ENCODE measurements at regions not wholly inside any gene's neighbourhood (a gene's known extent, or its start where the extent isn't known, plus 50 kb on each side); places are given as distances from the start of the nearest gene placed in this dataset.

DNA sequence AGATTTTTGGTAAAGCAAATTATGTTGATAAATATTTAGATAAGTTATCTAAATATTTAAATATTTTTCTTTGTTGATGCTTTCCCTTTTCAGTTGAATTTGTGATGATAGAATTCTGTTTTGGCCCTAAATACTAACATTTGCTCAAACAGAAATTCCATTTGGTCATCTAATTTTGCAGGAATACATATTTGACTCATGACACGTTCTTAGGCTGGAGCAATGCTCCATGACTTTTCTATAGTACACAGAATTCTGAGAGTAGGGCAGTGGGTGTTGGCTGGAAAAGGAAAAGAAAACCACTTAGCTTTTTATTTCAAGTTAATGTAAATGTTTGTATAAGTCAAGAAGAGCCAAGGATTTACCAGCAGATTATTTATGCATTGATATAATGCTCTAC, 58.6 kb upstream of the GK2 start:
- DNase-seq (ENCODE audit: low read depth in 2 of 2), result no peak

All from stimulated activated CD4-positive, alpha-beta T cell treated with anti-CD3 and anti-CD28 coated beads, Interleukin-12 subunit alpha, Interleukin-12 subunit beta, amount 100 ng/mL, for 24 hours (primary cell).